Stimulated activated CD8-positive, alpha-beta memory T cell treated with anti-CD3 and anti-CD28 coated beads, Interleukin-7, amount 100 ng/mL, for 24 hours (primary cell): ENCODE measurements at regions not wholly inside any gene's neighbourhood (a gene's known extent, or its start where the extent isn't known, plus 50 kb on each side); places are given as distances from the start of the nearest gene placed in this dataset.
A peak's percentile ranks its signal among the peaks of the same experiment; 100 is the strongest.
"Not testable (repeated sequence)": the region's sequence is repeated elsewhere in the genome, so short reads cannot be mapped to it uniquely, and the experiment has no call there.

Experiments
- DNase-seq: peaks from one replicate; pipeline ENCODE4 v3.0.0-alpha.2; 2020; ENCODE audit warnings: low read depth

DNA sequence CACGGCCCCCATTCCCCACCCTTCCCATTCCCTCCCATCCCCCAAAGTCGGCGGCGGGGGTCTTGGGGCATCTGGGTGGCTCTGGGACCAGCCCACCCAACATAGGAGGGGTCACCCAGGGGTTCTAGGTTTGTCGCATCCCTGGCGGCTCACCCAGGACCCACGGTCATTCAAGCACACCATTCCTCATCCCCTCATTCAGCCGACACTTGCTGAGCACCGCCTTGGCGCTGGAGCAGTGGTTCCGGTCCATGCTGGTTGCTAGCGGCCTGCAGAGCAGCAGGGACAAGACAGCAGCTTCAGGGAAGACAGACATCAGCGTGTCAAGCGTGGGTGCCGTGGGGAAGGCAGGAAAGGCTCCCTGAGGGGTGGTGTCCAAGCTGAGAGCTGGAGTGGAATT is 50.5 kb upstream of the OTOS start:
- DNase-seq = no peak

- DNase-seq = no peak
Observed at GRCh38 chr2:240192661-240193060, 52.2 kb upstream of the OTOS start.

GRCh38 chr2:240194341-240194762 is 53.9 kb upstream of the OTOS start:
- not testable (repeated sequence) for DNase-seq

- no peak for DNase-seq
Observed at GRCh38 chr2:240195316-240195861, 54.9 kb upstream of the OTOS start.

DNA sequence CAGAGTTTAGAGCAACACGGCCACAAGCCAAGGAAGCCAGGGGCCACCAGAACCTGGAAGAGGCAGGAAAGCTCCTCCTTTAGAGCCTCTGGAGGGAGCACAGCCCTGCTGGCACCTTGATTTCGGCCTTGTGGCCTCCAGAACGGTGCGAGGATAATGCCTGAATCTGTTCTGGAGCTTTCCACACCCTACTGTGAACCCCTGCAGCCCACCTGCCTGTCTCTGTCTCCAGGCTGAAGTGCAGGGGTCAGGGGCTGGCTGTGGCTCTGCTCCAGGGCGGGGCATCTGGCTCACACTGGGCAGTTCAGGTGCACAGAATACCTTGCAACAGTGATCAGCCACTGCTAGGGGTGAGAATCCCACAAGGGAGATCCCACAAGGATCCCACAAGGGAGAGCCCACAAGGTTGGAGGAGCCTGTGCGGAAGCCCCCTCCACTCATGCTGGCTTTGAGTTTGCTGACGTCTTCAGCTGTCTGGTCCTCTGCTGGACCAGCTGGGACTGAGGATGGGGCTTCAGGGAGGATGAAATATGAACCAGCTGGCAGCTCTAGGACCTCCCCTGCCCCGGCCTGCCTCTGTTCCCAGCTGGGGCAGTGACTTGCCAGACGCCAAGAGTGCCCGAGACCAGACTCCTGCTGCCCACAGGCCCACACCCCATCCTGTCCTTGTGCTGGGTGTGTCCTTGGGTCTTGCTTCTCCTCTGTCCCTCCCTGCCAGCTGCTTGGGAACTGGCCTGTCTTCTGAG is 56.4 kb upstream of the OTOS start:
- DNase-seq = no peak

- DNase-seq = no peak
Observed at GRCh38 chr2:240197462-240198139, 57.1 kb upstream of the OTOS start.

GRCh38 chr2:240198226-240198625 is 57.8 kb upstream of the OTOS start:
- DNase-seq = no peak

DNA sequence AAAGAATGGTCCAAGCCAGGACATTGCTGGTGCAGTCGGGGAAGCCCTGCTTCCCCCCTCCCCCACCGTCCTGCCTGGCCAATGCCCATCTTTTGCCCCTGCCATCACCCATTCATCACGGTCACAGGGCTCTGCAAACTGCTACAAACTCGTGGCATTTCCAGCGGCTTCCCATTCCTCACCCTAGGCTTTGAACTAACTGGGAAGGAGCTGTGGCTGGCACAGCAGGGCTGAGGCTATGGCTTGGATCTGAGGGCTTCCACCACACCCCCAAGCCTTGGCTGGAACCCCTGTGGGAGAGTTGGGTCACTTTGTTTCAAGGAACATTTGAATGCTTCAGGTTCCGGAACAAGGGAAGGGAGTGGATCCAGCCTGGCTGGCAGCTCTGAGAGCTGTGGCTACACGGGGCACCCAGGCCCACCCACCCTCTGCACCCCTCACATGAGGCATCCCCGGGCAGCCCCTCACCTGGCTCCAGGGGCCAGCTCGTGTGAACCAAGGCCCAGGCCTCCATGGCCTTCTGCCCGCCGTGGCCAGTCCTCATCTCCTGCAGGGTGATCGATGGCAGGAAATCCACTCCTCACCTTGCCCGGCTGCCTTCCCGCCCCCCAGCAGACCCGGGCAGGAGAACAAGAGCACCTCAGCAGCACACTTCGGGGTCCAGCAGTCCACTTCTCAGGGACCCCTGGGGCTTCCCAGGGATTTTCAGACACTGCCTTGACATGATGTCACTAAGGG is 58.8 kb upstream of the OTOS start:
- no peak for DNase-seq

GRCh38 chr2:240200230-240201051 is 60.0 kb upstream of the OTOS start:
- DNase-seq = no peak

GRCh38 chr2:240201866-240202265 is 61.4 kb upstream of the OTOS start:
- no peak for DNase-seq

GRCh38 chr2:240202586-240202985 is 62.1 kb upstream of the OTOS start:
- DNase-seq = no peak

GRCh38 chr2:240203031-240203787 is 62.8 kb upstream of the OTOS start:
- no peak for DNase-seq

- DNase-seq = no peak
Observed at GRCh38 chr2:240203788-240204270, 63.4 kb upstream of the OTOS start.

GRCh38 chr2:240204431-240205276 is 64.2 kb upstream of the OTOS start:
- no peak for DNase-seq

- DNase-seq = peak; percentile 36
Observed at GRCh38 chr2:240205348-240205747, 64.9 kb upstream of the OTOS start.

DNA sequence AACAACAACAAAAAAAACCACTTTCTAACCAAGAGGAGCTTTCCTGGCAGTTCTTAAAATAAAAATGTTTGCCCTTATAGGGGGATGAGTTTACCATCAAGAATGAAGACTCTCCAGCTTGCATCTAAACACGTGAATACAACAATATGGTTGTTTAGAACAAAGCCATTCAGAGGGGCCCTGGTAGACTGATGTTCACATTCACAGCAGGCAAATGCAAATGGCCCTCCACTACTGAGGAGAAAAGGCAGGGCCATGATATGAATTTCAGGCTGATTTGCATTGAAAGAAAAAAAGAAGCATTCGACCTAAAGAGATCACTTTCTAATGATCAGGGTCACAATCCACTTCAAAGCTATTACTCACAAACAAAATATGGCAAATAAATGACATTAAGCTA is 65.3 kb upstream of the OTOS start:
- DNase-seq = no peak

- DNase-seq = no peak
Observed at GRCh38 chr2:240206630-240207029, 66.2 kb upstream of the OTOS start.

DNA sequence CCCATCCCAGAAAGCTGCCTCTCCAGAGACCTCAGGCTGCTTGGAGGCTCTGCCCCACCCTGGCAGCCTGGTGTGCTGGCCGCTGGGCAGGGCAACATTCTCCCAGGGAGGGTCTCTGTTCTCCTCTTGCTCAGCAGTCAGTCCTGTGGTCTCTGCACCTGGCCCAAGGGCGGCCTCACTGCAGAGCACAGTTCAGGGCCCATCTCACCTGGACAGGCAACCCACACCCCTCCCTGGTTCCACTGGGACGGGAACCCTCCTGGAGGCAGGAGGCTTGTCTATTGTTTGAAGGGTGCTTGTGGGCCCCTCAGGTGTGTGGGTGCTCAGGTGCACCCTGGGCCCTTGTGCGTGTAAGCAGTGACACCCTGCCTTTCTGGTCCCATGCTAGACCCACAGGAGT is 67.2 kb upstream of the OTOS start:
- no peak for DNase-seq

DNA sequence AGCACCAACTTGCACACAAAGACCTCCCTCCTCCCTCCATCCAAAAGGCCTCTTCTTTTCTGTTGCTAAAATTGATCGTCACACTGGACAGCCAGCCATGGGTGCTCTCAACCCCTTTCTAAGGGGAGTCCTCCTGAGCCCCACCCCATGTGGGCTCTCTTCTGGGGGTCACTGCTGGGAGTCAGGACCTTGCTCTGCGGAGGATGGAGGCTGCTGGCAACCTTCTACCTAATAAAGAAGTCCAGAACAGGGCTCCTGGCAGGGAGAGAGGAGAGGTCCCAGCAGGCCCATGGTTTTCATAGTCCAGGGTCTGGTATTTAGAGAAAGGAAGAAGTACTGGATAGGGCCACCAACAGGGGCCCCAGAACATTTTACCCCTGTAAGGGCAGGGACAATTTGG is 67.6 kb upstream of the OTOS start:
- DNase-seq = no peak

DNA sequence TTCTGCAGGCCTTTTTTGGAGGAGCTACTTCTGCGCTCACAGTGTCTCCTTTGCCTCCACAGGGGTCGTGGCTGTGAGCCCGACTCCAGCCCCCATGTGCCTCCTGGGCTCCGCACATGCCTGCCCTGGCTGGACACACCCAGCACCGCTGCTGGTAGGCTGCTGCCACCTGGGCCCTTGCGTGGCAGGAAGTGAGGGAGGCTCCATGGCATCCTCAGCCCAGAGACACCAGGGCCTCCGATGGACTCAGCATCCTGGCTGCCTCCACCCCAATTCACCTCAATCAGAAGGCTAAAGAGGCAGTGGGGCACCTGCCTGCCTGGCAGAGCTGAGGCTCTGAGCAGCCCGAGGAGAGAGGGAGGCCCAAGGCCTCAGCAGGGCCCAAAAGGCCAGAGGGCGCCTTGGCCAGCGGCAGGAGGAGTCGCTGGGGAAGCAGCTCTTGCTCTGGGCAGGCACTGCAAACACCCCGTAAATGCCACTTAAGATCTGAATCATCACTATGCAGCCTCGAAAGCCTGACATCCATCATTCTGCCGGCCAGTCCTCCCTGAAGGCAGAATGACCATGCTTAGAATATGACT is 68.3 kb upstream of the OTOS start:
- DNase-seq = no peak
